Heart right ventricle (tissue), 16 donors: ENCODE measurements at regions not wholly inside any gene's neighbourhood (a gene's known extent, or its start where the extent isn't known, plus 50 kb on each side); places are given as distances from the start of the nearest gene placed in this dataset.

ENCODE experiments used
- ATAC-seq, 8 donors: fragments of 200-7000 bp; cut with Tn5 transposase; one replicate each; pipeline ENCODE4 v1.9.1; 2020; ENCODE audit warnings: mild to moderate bottlenecking in 8 of 8, moderate library complexity in 8 of 8, moderate number of reproducible peaks in 1 of 8
- DNase-seq, 2 donors: peaks; one replicate each; pipeline ENCODE4 v3.0.0-alpha.2; 2020
- H3K27ac ChIP-seq, 10 donors: fragments of 200-600 bp; sonication (generic) in 2 of 10; one replicate each; pipeline versions ENCODE4 v1.5.0 to v1.8.0; 2020 to 2022; ENCODE audit warnings: mild to moderate bottlenecking in 3 of 10
- H3K27me3 ChIP-seq, 7 donors: fragments of 200-600 bp; one replicate each; pipeline ENCODE4 v1.8.0; 2021 to 2022; ENCODE audit warnings: mild to moderate bottlenecking in 2 of 7
- H3K36me3 ChIP-seq, 9 donors: fragments of 200-600 bp; sonication (generic) in 1 of 9; one replicate each; pipeline versions ENCODE4 v1.5.0 to v1.8.0; 2020 to 2022; ENCODE audit warnings: mild to moderate bottlenecking in 2 of 9
- H3K4me1 ChIP-seq, 9 donors: fragments of 200-600 bp; sonication (generic) in 1 of 9; one replicate each; pipeline versions ENCODE4 v1.5.0 to v1.8.0; 2020 to 2022; ENCODE audit warnings: mild to moderate bottlenecking in 4 of 9
- H3K4me3 ChIP-seq, 10 donors: fragments of 200-600 bp; sonication (generic) in 2 of 10; one replicate each; pipeline versions ENCODE4 v1.5.0 to v1.8.0; 2020 to 2022; ENCODE audit warnings: mild to moderate bottlenecking in 7 of 10, moderate library complexity in 2 of 10
- H3K9me3 ChIP-seq, 11 donors: fragments of 200-600 bp in 10 of 11; sonication (generic) in 2 of 11; one replicate each; pipeline versions ENCODE4 v1.5.0 to v1.8.0; 2013 to 2022; ENCODE audit warnings: mild to moderate bottlenecking in 2 of 11, control low read depth in 1 of 11, moderate library complexity in 1 of 11
- CTCF ChIP-seq, 9 donors: fragments of 200-600 bp; sonication (generic) in 2 of 9; IDR thresholded peaks; one replicate each; pipeline versions ENCODE4 v1.5.0 to v1.8.0; 2021 to 2022; ENCODE audit warnings: antibody characterized with exemption in 9 of 9, mild to moderate bottlenecking in 5 of 9, moderate library complexity in 1 of 9
- WGBS, 2 donors: extraction: QIAGEN DNeasy Blood & Tissue Kit; methylation state at CpG; one replicate each; pipeline ENCODE4 v1.1.7; 2013; ENCODE audit warnings: inconsistent platforms in 1 of 2; 5-methylcytosine and 5-hydroxymethylcytosine counted together
- intact Hi-C, 10 donors: fragments of 100-400 bp; cut with DNase I; formaldehyde crosslinking; loops; one replicate each; pipeline versions ENCODE4 v1.11.1 to v1.14.2; 2022
- donor health status: Arrhythmogenic right ventricular cardiomyopathy.
- donor health status: ischemic (EF 13 %, LVEDD 7.1; RV severe dilation, severe dysfunction).
- donor health status: healthy with polysubstance abuse.
- donor health status: DM: no; HTN: yes; CAD: no.
- donor health status: DM: no; HTN: no; CAD: no.
- donor health status: ischemic (EF 25% LVEDD 6.9; RV normal size, moderate dysfunction).
- donor health status: ischemic (EF 25% LVEDD 5.7; RV mildly dilated, moderate dysfunction).
- donor health status: healthy.
- donor health status: DM: yes; HTN: yes; CAD: no.
- donor health status: Ischemic cardiomyopathy.
- donor health status: ischemic (EF 35%, LVEDD 5.7; RV mildly dilated, moderate dysfunction).
- donor health status: nonischemic (EF 11% LVEDD 7.7; RV severe dilation, severe dysfunction).
- donor health status: DM: yes; HTN: yes; CAD: no.
- donor health status: PGD.
- donor health status: ischemic (EF 29% LVEDD 5.4; RV normal size, mild dysfunction).
- donor health status: nonischemic (EF 23%, LVEDD 6.1; RV moderate dilation, normal function).

- H3K27ac ChIP-seq: no peak overlapping the region
- 98 to 99% methylated on average over 2 of the region's 2 CpGs for WGBS, 2 donors
- no peaks in the 10 kb centered on the region for H3K4me1 ChIP-seq
- peaks cover 0 to 21% (median 0%) of the 10 kb centered on the region in 11 donors for H3K9me3 ChIP-seq
- no peak for ATAC-seq
- TF ChIP-seq CTCF (IDR thresholded peaks at IDR 0.05): no peak
- intact Hi-C loops: no loop called here
- H3K36me3 ChIP-seq: no peaks in the 10 kb centered on the region
- H3K4me3 ChIP-seq: no peak overlapping the region
- no peak for DNase-seq
- no peaks in the 10 kb centered on the region for H3K27me3 ChIP-seq
Observed at GRCh38 chr1:195562074-195562473, 1046.2 kb downstream of the KCNT2 start.

- H3K27me3 ChIP-seq: no peaks in the 10 kb centered on the region
- H3K4me1 ChIP-seq: no peaks in the 10 kb centered on the region
- intact Hi-C loops: no loop called here
- no peak for TF ChIP-seq CTCF (IDR thresholded peaks at IDR 0.05)
- H3K36me3 ChIP-seq: no peaks in the 10 kb centered on the region
- no peak overlapping the region for H3K27ac ChIP-seq
- ATAC-seq (no peak), DNase-seq (no peak)
- H3K9me3 ChIP-seq: peaks cover 0 to 14% (median 0%) of the 10 kb centered on the region in 11 donors
- WGBS, 2 donors: 85 to 88% methylated on average over 5 of the region's 5 CpGs
- H3K4me3 ChIP-seq: no peak overlapping the region
Observed at GRCh38 chr1:195550071-195550862, 1058.0 kb downstream of the KCNT2 start.

GRCh38 chr1:195530961-195531360 is 1077.3 kb downstream of the KCNT2 start:
- WGBS, 2 donors: 61 to 71% methylated on average over 2 of the region's 2 CpGs
- TF ChIP-seq CTCF (IDR thresholded peaks at IDR 0.05): no peak
- no peak for DNase-seq
- H3K4me1 ChIP-seq: no peaks in the 10 kb centered on the region
- intact Hi-C loops: no loop called here
- no peaks in the 10 kb centered on the region for H3K27me3 ChIP-seq
- ATAC-seq: no peak
- H3K27ac ChIP-seq: no peak overlapping the region
- H3K4me3 ChIP-seq: no peak overlapping the region
- no peaks in the 10 kb centered on the region for H3K36me3 ChIP-seq
- peaks cover 0 to 9% (median 0%) of the 10 kb centered on the region in 11 donors for H3K9me3 ChIP-seq

GRCh38 chr1:195529881-195530280 is 1078.4 kb downstream of the KCNT2 start:
- intact Hi-C loops: no loop called here
- no peak for DNase-seq
- no peaks in the 10 kb centered on the region for H3K4me1 ChIP-seq
- no peaks in the 10 kb centered on the region for H3K36me3 ChIP-seq
- no peak overlapping the region for H3K4me3 ChIP-seq
- no peaks in the 10 kb centered on the region for H3K27me3 ChIP-seq
- no peak overlapping the region for H3K27ac ChIP-seq
- TF ChIP-seq CTCF (IDR thresholded peaks at IDR 0.05): no peak
- peaks cover 0 to 9% (median 0%) of the 10 kb centered on the region in 11 donors for H3K9me3 ChIP-seq
- WGBS, 2 donors: 85 to 90% methylated on average over 1 of the region's 1 CpG
- ATAC-seq: no peak
